Hepatocyte (in vitro differentiated cells): ENCODE measurements at regions not wholly inside any gene's neighbourhood (a gene's known extent, or its start where the extent isn't known, plus 50 kb on each side); places are given as distances from the start of the nearest gene placed in this dataset.

Source experiments
- EZH2phosphoT487 ChIP-seq: fragments of 200-600 bp; sonication (generic); IDR thresholded peaks from one replicate; pipeline ENCODE4 v1.6.1; 2018; ENCODE audit warnings: antibody characterized with exemption, mild to moderate bottlenecking, low read depth, moderate library complexity; ENCODE audit not compliant: unreplicated experiment, severe bottlenecking
- TF ChIP-seq, protein P1 (sequence below): fragments of 200-600 bp; sonication (generic); IDR thresholded peaks from 2 replicates; pipeline ENCODE4 v1.5.1; 2016; ENCODE audit warnings: antibody characterized with exemption, mild to moderate bottlenecking; ENCODE audit not compliant: poor library complexity

- TF ChIP-seq EZH2phosphoT487, result no peak
- TF ChIP-seq, protein P1, sequence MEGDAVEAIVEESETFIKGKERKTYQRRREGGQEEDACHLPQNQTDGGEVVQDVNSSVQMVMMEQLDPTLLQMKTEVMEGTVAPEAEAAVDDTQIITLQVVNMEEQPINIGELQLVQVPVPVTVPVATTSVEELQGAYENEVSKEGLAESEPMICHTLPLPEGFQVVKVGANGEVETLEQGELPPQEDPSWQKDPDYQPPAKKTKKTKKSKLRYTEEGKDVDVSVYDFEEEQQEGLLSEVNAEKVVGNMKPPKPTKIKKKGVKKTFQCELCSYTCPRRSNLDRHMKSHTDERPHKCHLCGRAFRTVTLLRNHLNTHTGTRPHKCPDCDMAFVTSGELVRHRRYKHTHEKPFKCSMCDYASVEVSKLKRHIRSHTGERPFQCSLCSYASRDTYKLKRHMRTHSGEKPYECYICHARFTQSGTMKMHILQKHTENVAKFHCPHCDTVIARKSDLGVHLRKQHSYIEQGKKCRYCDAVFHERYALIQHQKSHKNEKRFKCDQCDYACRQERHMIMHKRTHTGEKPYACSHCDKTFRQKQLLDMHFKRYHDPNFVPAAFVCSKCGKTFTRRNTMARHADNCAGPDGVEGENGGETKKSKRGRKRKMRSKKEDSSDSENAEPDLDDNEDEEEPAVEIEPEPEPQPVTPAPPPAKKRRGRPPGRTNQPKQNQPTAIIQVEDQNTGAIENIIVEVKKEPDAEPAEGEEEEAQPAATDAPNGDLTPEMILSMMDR, result no peak
These were observed 121.8 kb upstream of the HNMT start for GRCh38 chr2:137842430-137842829.
